HEK293T (cell line): ENCODE measurements at regions not wholly inside any gene's neighbourhood (a gene's known extent, or its start where the extent isn't known, plus 50 kb on each side); places are given as distances from the start of the nearest gene placed in this dataset.

Experiments
- ARNT ChIP-seq: fragments of 450-650 bp; IDR thresholded peaks from 2 replicates; pipeline ENCODE4 v1.6.1; 2017; ENCODE audit warnings: mild to moderate bottlenecking
- BHLHE40 ChIP-seq: fragments of 450-650 bp; IDR thresholded peaks from 2 replicates; pipeline ENCODE4 v1.6.1; 2016; ENCODE audit warnings: mild to moderate bottlenecking, moderate library complexity, borderline replicate concordance
- CTBP1 ChIP-seq: fragments of 450-650 bp; IDR thresholded peaks from 2 replicates; pipeline ENCODE4 v1.6.1; 2016; ENCODE audit warnings: borderline replicate concordance
- ELF4 ChIP-seq: fragments of 450-650 bp; IDR thresholded peaks from 2 replicates; pipeline ENCODE4 v1.6.1; 2017; ENCODE audit warnings: antibody characterized with exemption
- FOXA1 ChIP-seq: fragments of 450-650 bp; IDR thresholded peaks from 2 replicates; pipeline ENCODE4 v1.6.1; 2016; ENCODE audit warnings: mild to moderate bottlenecking
- FOXK2 ChIP-seq: fragments of 450-650 bp; IDR thresholded peaks from 2 replicates; pipeline ENCODE4 v1.6.1; 2016; ENCODE audit warnings: mild to moderate bottlenecking
- FOXM1 ChIP-seq: fragments of 450-650 bp; IDR thresholded peaks from 2 replicates; pipeline ENCODE4 v1.6.1; 2017; ENCODE audit warnings: mild to moderate bottlenecking, borderline replicate concordance
- L3MBTL2 ChIP-seq: fragments of 450-650 bp; conservative IDR thresholded peaks from 2 replicates; pipeline ENCODE4 v1.6.1; 2016; ENCODE audit warnings: mild to moderate bottlenecking
- LEF1 ChIP-seq: fragments of 450-650 bp; IDR thresholded peaks from 2 replicates; pipeline ENCODE4 v1.6.1; 2017; ENCODE audit warnings: mild to moderate bottlenecking, borderline replicate concordance
- SP1 ChIP-seq: fragments of 450-650 bp; IDR thresholded peaks from 2 replicates; pipeline ENCODE4 v1.6.1; 2017
- SUZ12 ChIP-seq: fragments of 450-650 bp; IDR thresholded peaks from 2 replicates; pipeline ENCODE4 v1.6.1; 2016; ENCODE audit warnings: mild to moderate bottlenecking

DNA sequence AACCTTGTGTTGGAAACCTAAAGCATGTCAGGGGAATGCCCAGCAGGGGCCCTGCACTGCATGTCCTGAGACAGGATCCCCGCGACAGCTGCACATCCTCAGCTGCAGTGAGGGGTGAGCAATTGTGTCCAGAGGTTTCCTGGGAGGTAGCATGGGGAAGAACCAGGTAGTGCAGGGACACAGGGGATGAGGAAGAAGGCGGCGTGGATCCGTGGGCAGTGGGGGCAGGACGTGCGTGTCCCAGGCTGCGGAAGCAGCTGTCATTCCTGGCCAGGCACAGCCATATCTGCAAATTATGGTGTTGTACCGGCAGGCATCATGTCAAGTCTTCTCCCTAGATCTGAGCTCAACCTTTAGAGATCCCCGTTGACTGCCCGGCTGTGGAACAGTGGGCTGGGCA, 238.2 kb upstream of the MYT1L start:
- TF ChIP-seq BHLHE40 (no peak), ARNT (no peak), SP1 (no peak), FOXK2 (no peak), L3MBTL2 (no peak), FOXA1 (no peak), ELF4 (no peak), LEF1 (no peak), FOXM1 (no peak), CTBP1 (no peak), SUZ12 (no peak)
